ENCODE measurements at regions not wholly inside any gene's neighbourhood (a gene's known extent, or its start where the extent isn't known, plus 50 kb on each side); places are given as distances from the start of the nearest gene placed in this dataset.

- TF ChIP-seq CTCF (conservative IDR thresholded peaks at IDR 0.05 in 1 of 2, IDR thresholded peaks at IDR 0.05 in 1 of 2; ENCODE audit: extremely low read depth in 1 of 2, insufficient read depth in 1 of 2, low read depth in 1 of 2, low read length in 2 of 2) (no peak), EZH2 (IDR thresholded peaks at IDR 0.05; ENCODE audit: borderline replicate concordance, low read length) (no peak)
Observed at GRCh38 chr13:73288596-73288995, 229.8 kb downstream of the KLF5 start.

All from mammary epithelial cell (primary cell).